ENCODE measurements at regions not wholly inside any gene's neighbourhood (a gene's known extent, or its start where the extent isn't known, plus 50 kb on each side); places are given as distances from the start of the nearest gene placed in this dataset.

DNA sequence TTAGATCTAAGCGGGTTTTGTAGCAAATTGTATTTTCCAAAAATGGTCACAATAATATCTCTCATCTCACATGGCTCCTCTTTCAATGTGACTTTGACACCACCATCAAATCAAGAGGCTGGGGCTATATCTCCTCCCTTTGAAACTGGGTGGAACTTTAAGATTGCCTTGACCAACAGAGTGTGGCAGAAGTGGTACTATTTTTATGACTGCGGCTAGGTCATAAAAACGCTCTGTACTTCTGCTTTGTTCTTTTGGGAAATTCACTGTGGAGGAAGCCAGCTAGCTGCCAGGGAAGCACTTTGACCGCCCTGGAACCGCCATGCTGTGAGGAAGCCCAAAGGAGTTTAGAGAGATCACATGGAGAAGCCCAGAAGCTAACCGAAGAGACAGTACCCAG lies 50.7 kb upstream of the ACOT11 start:
- no peak for TF ChIP-seq CTCF (conservative IDR thresholded peaks at IDR 0.05; ENCODE audit: low read depth, low read length)
- no peak for DNase-seq (ENCODE audit: low read depth)
- no peak overlapping the region for H3K4me3 ChIP-seq (ENCODE audit: low read depth, low read length)

DNA sequence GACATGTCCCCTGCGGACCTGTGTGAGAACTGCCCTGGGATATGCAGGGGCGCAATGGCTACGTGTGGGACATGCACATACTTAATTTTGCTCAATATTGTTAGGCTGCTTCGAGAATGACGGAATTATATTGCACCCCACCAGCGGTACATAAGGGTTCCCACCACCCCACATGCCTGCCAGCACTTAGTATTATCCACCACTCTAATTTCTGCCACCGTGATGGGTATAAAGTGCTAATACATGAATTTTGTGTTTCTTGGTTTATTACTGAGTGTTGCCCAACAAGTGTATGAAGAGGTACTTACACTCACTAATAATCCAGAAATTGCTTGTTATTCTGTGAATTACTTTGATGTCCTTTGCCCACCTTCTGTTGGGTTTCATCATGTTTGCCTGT lies 52.1 kb upstream of the ACOT11 start:
- H3K4me3 ChIP-seq (ENCODE audit: low read depth, low read length): no peak overlapping the region
- no peak for TF ChIP-seq CTCF (conservative IDR thresholded peaks at IDR 0.05; ENCODE audit: low read depth, low read length)
- no peak for DNase-seq (ENCODE audit: low read depth)

DNA sequence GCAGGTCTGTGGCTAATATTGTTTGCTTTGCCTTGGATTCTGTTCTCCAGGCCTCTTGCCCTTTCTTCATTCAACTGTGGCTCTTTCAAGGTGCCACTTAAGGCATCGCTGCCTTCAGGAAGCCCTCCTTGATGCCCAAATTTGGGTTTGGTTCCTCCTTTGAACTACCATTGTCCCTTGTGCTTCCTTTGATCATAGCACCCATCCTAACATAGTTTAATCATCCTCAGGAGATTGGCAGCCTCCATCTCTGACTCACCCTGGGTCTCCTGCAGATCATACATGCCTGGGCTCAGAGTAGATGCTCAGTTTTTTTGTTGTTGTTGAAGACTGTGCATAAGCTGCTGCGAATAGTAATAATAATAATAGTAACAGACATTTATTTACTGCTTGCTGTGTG lies 54.4 kb upstream of the ACOT11 start:
- no peak for TF ChIP-seq CTCF (conservative IDR thresholded peaks at IDR 0.05; ENCODE audit: low read depth, low read length)
- H3K4me3 ChIP-seq (ENCODE audit: low read depth, low read length): no peak overlapping the region
- no peak for DNase-seq (ENCODE audit: low read depth)

GRCh38 chr1:54490361-54491248 lies 57.4 kb upstream of the ACOT11 start:
- no peak for TF ChIP-seq CTCF (conservative IDR thresholded peaks at IDR 0.05; ENCODE audit: low read depth, low read length)
- H3K4me3 ChIP-seq (ENCODE audit: low read depth, low read length): no peak overlapping the region
- DNase-seq (ENCODE audit: low read depth): no peak

GRCh38 chr1:54489627-54490250 lies 58.3 kb upstream of the ACOT11 start:
- no peak for TF ChIP-seq CTCF (conservative IDR thresholded peaks at IDR 0.05; ENCODE audit: low read depth, low read length)
- no peak for DNase-seq (ENCODE audit: low read depth)
- H3K4me3 ChIP-seq (ENCODE audit: low read depth, low read length): peak overlapping the region; percentile 72

- DNase-seq (ENCODE audit: low read depth): no peak
- peak overlapping the region; percentile 72 for H3K4me3 ChIP-seq (ENCODE audit: low read depth, low read length)
- TF ChIP-seq CTCF (conservative IDR thresholded peaks at IDR 0.05; ENCODE audit: low read depth, low read length): peak; percentile 82
Observed at GRCh38 chr1:54488779-54489626, 59.0 kb upstream of the ACOT11 start.
